ENCODE measurements at regions not wholly inside any gene's neighbourhood (a gene's known extent, or its start where the extent isn't known, plus 50 kb on each side); places are given as distances from the start of the nearest gene placed in this dataset.

DNA sequence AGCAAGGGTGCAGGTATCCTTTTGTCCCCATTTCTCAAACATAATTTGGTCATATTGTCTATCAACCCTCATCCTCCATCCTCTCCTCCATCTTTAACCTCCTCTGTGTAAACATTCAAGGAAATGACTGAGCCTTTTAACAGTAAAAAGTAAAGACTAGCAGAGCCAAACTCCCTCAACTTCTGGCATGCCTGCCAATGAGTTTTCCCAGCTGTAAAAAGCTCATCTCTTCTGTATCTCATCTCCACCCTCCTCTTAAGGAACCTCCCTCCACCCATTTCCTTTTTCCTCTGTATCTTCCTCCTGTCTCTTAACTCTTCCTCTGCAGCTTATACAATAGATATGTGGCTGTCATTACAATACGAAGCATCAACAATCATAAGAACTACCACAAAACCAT is 76.9 kb upstream of the PSMD7 start:
- peaks cover 12% of the 10 kb centered on the region for H3K4me1 Mint-ChIP-seq (ENCODE audit: unreplicated experiment)
- H3K27ac Mint-ChIP-seq: no peak overlapping the region
- TF ChIP-seq, protein P1, sequence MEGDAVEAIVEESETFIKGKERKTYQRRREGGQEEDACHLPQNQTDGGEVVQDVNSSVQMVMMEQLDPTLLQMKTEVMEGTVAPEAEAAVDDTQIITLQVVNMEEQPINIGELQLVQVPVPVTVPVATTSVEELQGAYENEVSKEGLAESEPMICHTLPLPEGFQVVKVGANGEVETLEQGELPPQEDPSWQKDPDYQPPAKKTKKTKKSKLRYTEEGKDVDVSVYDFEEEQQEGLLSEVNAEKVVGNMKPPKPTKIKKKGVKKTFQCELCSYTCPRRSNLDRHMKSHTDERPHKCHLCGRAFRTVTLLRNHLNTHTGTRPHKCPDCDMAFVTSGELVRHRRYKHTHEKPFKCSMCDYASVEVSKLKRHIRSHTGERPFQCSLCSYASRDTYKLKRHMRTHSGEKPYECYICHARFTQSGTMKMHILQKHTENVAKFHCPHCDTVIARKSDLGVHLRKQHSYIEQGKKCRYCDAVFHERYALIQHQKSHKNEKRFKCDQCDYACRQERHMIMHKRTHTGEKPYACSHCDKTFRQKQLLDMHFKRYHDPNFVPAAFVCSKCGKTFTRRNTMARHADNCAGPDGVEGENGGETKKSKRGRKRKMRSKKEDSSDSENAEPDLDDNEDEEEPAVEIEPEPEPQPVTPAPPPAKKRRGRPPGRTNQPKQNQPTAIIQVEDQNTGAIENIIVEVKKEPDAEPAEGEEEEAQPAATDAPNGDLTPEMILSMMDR (conservative IDR thresholded peaks at IDR 0.05): no peak
- no peak for DNase-seq (ENCODE audit: extremely low spot score, unreplicated experiment)
- no peaks in the 10 kb centered on the region for H3K9me3 Mint-ChIP-seq
- no peak overlapping the region for H3K4me3 Mint-ChIP-seq
- no peaks in the 10 kb centered on the region for H3K36me3 Mint-ChIP-seq
- H3K27me3 Mint-ChIP-seq: no peaks in the 10 kb centered on the region

- H3K9me3 Mint-ChIP-seq: no peaks in the 10 kb centered on the region
- no peaks in the 10 kb centered on the region for H3K27me3 Mint-ChIP-seq
- no peak overlapping the region for H3K27ac Mint-ChIP-seq
- H3K4me1 Mint-ChIP-seq (ENCODE audit: unreplicated experiment): peaks cover 12% of the 10 kb centered on the region
- TF ChIP-seq, protein P1 (conservative IDR thresholded peaks at IDR 0.05): no peak
- no peaks in the 10 kb centered on the region for H3K36me3 Mint-ChIP-seq
- no peak overlapping the region for H3K4me3 Mint-ChIP-seq
- DNase-seq (ENCODE audit: extremely low spot score, unreplicated experiment): no peak
Measured at GRCh38 chr16:74218871-74219270, 77.7 kb upstream of the PSMD7 start.

DNA sequence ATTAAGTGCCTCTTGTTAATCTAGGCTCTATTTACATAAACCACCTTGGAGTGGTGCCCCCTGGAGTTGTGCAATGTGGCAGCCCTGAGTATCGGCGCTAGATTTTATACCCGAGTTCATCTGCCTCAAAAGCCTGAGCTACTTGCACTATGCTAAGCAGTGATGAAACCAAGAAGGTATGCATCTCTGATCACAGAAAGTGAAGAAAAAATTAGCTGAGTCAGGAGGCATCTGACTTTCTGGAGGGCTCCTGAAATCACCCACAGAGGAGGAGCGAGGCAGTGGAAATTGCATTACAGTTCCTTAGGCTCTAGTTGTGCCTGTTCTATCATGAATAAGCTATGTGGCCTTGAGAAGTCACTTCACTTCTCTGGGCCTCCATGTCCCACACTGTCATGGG is 80.3 kb upstream of the PSMD7 start:
- Mint-ChIP-seq H3K4me1 (ENCODE audit: unreplicated experiment) (peaks cover 7% of the 10 kb centered on the region), H3K9me3 (no peaks in the 10 kb centered on the region), H3K36me3 (no peaks in the 10 kb centered on the region), H3K27ac (no peak overlapping the region), H3K4me3 (no peak overlapping the region), H3K27me3 (no peaks in the 10 kb centered on the region)
- TF ChIP-seq, protein P1 (conservative IDR thresholded peaks at IDR 0.05): no peak
- no peak for DNase-seq (ENCODE audit: extremely low spot score, unreplicated experiment)

DNA sequence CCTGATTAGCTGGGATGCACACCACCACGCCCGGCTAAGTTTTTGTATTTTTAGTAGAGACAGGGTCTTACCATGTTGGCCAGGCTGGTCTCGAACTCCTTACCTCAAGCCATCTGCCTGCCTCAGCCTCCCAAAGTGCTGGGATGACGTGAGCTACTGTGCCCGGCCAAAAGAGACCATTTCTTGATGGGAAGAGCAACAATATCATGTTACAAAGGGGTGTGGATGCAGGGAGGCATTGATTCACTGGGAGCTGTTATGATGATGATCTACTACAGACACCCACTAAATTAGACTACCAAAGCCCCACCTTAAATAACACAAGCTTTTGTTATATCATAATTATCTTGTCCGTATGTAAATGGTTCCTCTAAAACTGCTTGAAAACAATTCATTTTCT is 81.4 kb upstream of the PSMD7 start:
- DNase-seq (ENCODE audit: extremely low spot score, unreplicated experiment): no peak
- no peak overlapping the region for H3K27ac Mint-ChIP-seq
- H3K4me3 Mint-ChIP-seq: no peak overlapping the region
- TF ChIP-seq, protein P1 (conservative IDR thresholded peaks at IDR 0.05): no peak
- H3K36me3 Mint-ChIP-seq: no peaks in the 10 kb centered on the region
- no peaks in the 10 kb centered on the region for H3K27me3 Mint-ChIP-seq
- H3K4me1 Mint-ChIP-seq (ENCODE audit: unreplicated experiment): peaks cover 9% of the 10 kb centered on the region
- no peaks in the 10 kb centered on the region for H3K9me3 Mint-ChIP-seq

DNA sequence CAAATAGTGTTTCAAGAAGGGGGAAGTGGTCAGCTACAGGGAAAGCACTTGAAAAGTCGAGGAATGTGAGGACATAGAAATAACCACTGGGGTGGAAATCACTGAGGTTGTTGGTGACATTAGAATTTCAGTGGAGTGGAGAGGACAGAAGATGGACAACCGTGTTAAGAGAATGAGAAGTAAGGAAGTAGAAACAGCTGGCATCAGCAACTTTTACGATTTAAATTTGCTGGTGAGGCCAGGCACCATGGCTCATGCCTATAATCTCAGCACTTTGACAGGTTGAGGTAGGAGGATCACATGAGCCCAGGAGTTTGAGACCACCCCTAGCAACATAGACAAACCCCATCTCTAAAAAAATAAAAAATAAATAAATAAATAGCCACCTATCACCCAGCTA is 83.2 kb upstream of the PSMD7 start:
- H3K4me1 Mint-ChIP-seq (ENCODE audit: unreplicated experiment): peaks cover 11% of the 10 kb centered on the region
- TF ChIP-seq, protein P1 (conservative IDR thresholded peaks at IDR 0.05): no peak
- no peaks in the 10 kb centered on the region for H3K27me3 Mint-ChIP-seq
- H3K27ac Mint-ChIP-seq: no peak overlapping the region
- H3K9me3 Mint-ChIP-seq: no peaks in the 10 kb centered on the region
- no peak overlapping the region for H3K4me3 Mint-ChIP-seq
- H3K36me3 Mint-ChIP-seq: no peaks in the 10 kb centered on the region
- no peak for DNase-seq (ENCODE audit: extremely low spot score, unreplicated experiment)

DNA sequence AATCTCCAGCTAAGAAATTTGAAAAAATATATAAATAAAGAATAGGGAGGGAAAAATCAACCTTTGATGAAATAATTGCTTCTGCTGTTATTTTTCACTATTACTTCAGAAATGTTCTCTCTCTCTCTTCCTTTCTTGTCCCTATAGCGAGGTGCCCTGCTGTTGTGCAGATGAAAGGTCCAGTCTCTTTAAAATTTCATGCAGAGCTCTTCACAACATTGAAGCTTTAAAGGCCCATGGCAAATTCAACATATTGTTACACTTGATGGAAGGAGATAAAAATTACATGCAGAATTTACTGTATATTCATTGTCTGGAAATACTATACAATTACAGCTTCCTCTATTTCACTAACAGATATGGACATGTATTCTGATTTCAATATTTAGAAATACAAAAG is 86.4 kb upstream of the PSMD7 start:
- no peak for DNase-seq (ENCODE audit: extremely low spot score, unreplicated experiment)
- Mint-ChIP-seq H3K4me3 (no peak overlapping the region), H3K9me3 (no peaks in the 10 kb centered on the region), H3K27ac (no peak overlapping the region), H3K36me3 (no peaks in the 10 kb centered on the region), H3K27me3 (no peaks in the 10 kb centered on the region), H3K4me1 (ENCODE audit: unreplicated experiment) (peaks cover 4% of the 10 kb centered on the region)
- TF ChIP-seq, protein P1 (conservative IDR thresholded peaks at IDR 0.05): no peak
